Memory B cell (primary cell): ENCODE measurements at regions not wholly inside any gene's neighbourhood (a gene's known extent, or its start where the extent isn't known, plus 50 kb on each side); places are given as distances from the start of the nearest gene placed in this dataset.
"Not testable (repeated sequence)": the region's sequence is repeated elsewhere in the genome, so short reads cannot be mapped to it uniquely, and the experiment has no call there.

Experiments used
- ATAC-seq: fragments of 150-1000 bp; cut with Tn5 transposase; 2 replicates; pipeline ENCODE4 v1.10.0; 2021; ENCODE audit warnings: low read depth, mild to moderate bottlenecking, moderate library complexity
- DNase-seq, 2 donors: peaks; one replicate each; pipeline ENCODE4 v3.0.0; 2022; ENCODE audit warnings: low spot score in 2 of 2
- H3K27ac Mint-ChIP-seq: one replicate; pipeline ENCODE4 v1.8.0; 2022; ENCODE audit warnings: mild to moderate bottlenecking, moderate library complexity, mixed read lengths
- H3K27me3 Mint-ChIP-seq: one replicate; pipeline ENCODE4 v1.8.0; 2022; ENCODE audit warnings: mixed read lengths
- H3K36me3 Mint-ChIP-seq: one replicate; pipeline ENCODE4 v1.8.0; 2022; ENCODE audit warnings: mild to moderate bottlenecking, mixed read lengths
- H3K4me1 Mint-ChIP-seq: one replicate; pipeline ENCODE4 v1.8.0; 2022; ENCODE audit warnings: mixed read lengths
- H3K4me3 Mint-ChIP-seq: one replicate; pipeline ENCODE4 v1.8.0; 2022; ENCODE audit warnings: mild to moderate bottlenecking, moderate library complexity, mixed read lengths
- H3K9me3 Mint-ChIP-seq: one replicate; pipeline ENCODE4 v1.8.0; 2022; ENCODE audit warnings: mixed read lengths

- Mint-ChIP-seq H3K27ac (no peak overlapping the region), H3K36me3 (peaks cover 4% of the 10 kb centered on the region), H3K4me1 (peaks cover 4% of the 10 kb centered on the region), H3K27me3 (peaks cover 3% of the 10 kb centered on the region), H3K9me3 (peaks cover 6% of the 10 kb centered on the region), H3K4me3 (no peak overlapping the region)
- DNase-seq = no peak
- ATAC-seq = no peak
Observed at GRCh38 chr11:69205743-69206612, 50.2 kb downstream of the SMIM38 start.

- ATAC-seq, H3K4me3 Mint-ChIP-seq, DNase-seq, H3K27ac Mint-ChIP-seq, H3K27me3 Mint-ChIP-seq, H3K9me3 Mint-ChIP-seq, H3K36me3 Mint-ChIP-seq, H3K4me1 Mint-ChIP-seq: not testable (repeated sequence)
Observed at GRCh38 chr11:69206613-69206965, 50.9 kb downstream of the SMIM38 start.

DNA sequence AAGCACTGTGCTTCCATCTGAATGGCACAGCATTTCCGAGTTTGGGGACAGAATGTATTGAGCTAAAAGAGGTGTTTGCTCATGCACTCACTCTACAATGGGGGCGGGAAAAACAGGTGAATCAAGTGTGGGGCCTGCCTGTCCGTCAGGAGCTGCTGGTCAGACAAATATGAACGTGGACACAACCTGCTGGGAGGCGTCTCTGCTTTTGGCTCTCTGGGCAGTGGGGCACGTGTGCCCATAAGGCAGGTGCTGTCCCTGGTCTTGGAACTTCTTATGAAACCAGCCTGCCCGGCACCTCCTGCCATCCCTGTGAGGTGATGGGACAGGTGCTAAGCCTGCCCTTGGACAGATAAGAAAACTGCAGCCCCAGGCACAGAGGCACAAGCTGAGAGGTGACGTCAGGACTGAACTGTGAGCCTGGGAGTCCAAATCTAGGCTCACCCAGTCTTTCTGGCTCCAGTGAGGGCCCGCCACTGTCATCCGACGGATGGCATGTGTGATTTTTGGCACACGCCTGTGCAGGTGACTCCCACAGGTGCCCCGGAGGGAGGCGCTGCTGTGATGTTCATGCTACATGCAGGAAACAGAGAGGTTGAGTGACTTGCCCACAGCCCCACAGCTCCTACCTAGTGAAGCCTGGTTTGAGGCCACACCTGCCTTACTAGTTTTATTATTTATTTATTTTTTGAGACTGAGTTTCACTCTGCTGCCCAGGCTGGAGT lies 51.6 kb downstream of the SMIM38 start:
- no peak overlapping the region for H3K4me3 Mint-ChIP-seq
- DNase-seq (no peak), ATAC-seq (no peak)
- no peak overlapping the region for H3K27ac Mint-ChIP-seq
- peaks cover 6% of the 10 kb centered on the region for H3K9me3 Mint-ChIP-seq
- peaks cover 3% of the 10 kb centered on the region for H3K27me3 Mint-ChIP-seq
- peaks cover 4% of the 10 kb centered on the region for H3K36me3 Mint-ChIP-seq
- peaks cover 4% of the 10 kb centered on the region for H3K4me1 Mint-ChIP-seq

DNA sequence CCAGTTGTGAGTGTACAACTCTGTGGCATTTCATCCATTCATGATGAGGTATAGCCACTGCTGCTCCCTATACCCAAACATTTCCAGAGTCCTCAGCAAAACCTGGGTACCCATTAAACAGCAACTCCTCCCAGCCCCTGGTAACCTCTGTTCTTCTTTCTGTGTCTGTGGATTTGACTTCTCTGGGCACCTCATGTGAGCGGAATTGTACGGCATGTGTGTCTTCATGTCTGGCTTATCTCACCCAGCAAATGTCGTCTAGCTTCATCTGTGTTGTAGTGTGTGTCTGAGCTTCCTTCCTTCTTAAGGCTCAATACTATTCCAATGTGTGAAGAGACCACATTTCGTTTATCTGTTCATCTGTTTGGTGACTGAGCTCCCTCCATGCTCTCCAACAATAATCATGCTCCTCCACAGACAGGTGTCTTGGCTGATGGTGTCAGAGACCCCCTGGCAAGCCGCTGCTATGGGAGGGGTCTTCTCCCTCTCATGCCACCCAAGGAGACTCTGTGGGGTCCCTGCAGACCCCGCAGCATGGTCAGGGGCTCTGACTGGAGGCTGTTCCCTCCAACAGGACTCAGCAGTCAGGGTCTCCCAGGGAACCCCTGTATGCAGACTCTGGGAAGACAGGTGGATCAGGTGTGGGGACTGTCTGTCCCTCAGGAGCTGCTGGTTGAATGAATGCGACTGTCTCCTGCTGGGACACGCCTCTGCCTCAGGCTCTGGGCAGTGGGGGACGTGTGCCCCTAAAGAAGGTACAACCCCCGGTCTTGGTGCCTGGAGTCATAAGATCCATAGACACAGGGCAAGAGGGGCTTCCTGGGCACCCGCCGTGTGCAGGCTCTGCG lies 52.7 kb downstream of the SMIM38 start:
- no peak for ATAC-seq
- peaks cover 7% of the 10 kb centered on the region for H3K4me1 Mint-ChIP-seq
- H3K36me3 Mint-ChIP-seq = peaks cover 4% of the 10 kb centered on the region
- H3K27ac Mint-ChIP-seq = no peak overlapping the region
- peaks cover 8% of the 10 kb centered on the region for H3K27me3 Mint-ChIP-seq
- no peak overlapping the region for H3K4me3 Mint-ChIP-seq
- no peak for DNase-seq
- H3K9me3 Mint-ChIP-seq = peaks cover 6% of the 10 kb centered on the region

- peaks cover 9% of the 10 kb centered on the region for H3K4me1 Mint-ChIP-seq
- no peak overlapping the region for H3K4me3 Mint-ChIP-seq
- H3K36me3 Mint-ChIP-seq = peaks cover 4% of the 10 kb centered on the region
- DNase-seq = no peak
- H3K27me3 Mint-ChIP-seq = peaks cover 9% of the 10 kb centered on the region
- H3K9me3 Mint-ChIP-seq = peaks cover 6% of the 10 kb centered on the region
- no peak overlapping the region for H3K27ac Mint-ChIP-seq
- ATAC-seq = no peak
Observed at GRCh38 chr11:69209038-69209350, 53.3 kb downstream of the SMIM38 start.

DNA sequence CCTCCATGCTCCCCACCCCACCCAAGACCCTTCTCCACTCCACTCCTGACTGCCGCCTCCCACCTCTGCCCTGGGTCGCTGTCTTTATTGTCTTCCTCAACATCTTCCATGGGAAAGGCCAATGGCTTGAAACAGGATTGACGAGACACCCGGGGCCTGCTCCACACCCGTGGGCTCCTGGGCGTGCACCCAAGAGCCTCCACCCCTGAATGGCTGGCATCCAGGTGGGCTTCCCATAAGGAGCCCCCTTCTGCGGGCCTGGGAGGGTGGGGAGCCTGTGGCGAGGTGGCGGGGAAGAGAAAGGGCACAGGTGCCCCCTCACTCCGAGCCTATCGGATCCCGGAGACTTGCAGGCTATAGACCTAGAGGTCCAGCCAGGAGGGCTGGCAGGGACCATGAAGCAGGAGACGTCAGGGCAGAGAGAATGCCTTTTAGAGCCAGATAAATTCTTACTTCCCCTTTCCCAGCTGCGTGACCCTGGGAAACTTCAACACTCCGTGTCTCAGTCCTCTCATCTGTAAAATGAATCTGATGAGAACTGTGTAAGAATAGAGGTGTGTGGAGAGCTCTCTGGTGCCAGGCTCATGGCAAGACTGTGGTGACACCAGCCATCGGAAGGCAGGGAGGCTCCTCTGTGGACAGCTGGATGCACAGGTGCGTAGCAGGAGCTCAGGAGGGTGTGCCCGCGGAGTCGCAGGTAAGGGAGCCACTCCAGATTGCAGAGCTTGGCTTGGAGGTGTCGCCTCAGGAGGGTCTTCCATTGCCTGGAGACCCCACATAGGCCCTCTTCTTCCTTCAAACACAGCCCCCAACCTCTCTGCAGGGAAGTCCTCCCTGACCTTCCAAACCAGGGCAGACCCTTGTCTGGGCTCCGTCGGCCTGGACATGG lies 53.9 kb downstream of the SMIM38 start:
- peaks cover 9% of the 10 kb centered on the region for H3K4me1 Mint-ChIP-seq
- H3K9me3 Mint-ChIP-seq = peaks cover 6% of the 10 kb centered on the region
- DNase-seq (no peak), ATAC-seq (no peak)
- H3K27me3 Mint-ChIP-seq = peaks cover 9% of the 10 kb centered on the region
- H3K4me3 Mint-ChIP-seq = no peak overlapping the region
- peaks cover 4% of the 10 kb centered on the region for H3K36me3 Mint-ChIP-seq
- H3K27ac Mint-ChIP-seq = no peak overlapping the region

DNA sequence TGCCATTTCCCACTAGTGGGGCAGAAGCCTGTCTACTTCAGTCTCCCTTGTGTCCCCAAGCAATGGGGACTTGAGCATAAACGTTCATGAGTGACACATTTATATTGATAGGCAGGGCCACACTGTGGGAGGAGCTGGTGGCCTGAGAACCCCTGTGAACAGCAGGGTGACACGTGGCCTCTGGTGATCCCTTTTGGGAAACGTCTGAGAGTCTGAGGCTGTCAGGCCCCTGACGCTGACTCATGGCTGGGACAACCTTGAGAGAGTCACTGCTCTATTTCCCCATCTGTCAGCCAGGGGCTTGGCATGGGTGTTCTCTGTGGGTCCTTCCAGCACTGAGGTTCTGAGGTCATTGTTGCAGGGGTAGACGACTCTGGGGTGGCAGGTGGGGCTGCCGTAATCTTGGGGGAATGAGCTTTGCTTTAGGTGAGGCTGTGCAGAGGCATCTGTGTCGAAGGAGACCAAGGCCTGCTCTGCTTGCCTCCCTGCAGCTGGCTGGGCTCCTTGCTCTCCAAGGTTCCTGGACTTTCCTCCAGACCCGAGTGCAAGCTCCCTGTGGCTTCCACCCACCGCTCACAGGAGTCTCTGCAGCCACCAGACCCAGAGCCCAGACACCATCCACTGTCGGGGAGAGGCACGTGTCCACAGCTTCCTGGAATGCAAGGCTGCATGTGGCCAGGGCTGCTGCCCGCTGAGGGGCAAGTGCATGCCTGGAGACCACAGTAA lies 54.7 kb downstream of the SMIM38 start:
- Mint-ChIP-seq H3K4me3 (no peak overlapping the region), H3K9me3 (peaks cover 7% of the 10 kb centered on the region), H3K27ac (no peak overlapping the region), H3K36me3 (peaks cover 4% of the 10 kb centered on the region), H3K27me3 (peaks cover 10% of the 10 kb centered on the region), H3K4me1 (peaks cover 9% of the 10 kb centered on the region)
- DNase-seq (no peak), ATAC-seq (no peak)

- peaks cover 4% of the 10 kb centered on the region for H3K36me3 Mint-ChIP-seq
- DNase-seq (no peak), ATAC-seq (no peak)
- peaks cover 12% of the 10 kb centered on the region for H3K27me3 Mint-ChIP-seq
- no peak overlapping the region for H3K4me3 Mint-ChIP-seq
- peaks cover 9% of the 10 kb centered on the region for H3K4me1 Mint-ChIP-seq
- peaks cover 8% of the 10 kb centered on the region for H3K9me3 Mint-ChIP-seq
- H3K27ac Mint-ChIP-seq = no peak overlapping the region
Observed at GRCh38 chr11:69211540-69211919, 55.8 kb downstream of the SMIM38 start.

- H3K27ac Mint-ChIP-seq = no peak overlapping the region
- DNase-seq (no peak), ATAC-seq (no peak)
- no peak overlapping the region for H3K4me3 Mint-ChIP-seq
- peaks cover 12% of the 10 kb centered on the region for H3K27me3 Mint-ChIP-seq
- H3K9me3 Mint-ChIP-seq = peaks cover 5% of the 10 kb centered on the region
- peaks cover 4% of the 10 kb centered on the region for H3K36me3 Mint-ChIP-seq
- H3K4me1 Mint-ChIP-seq = peaks cover 9% of the 10 kb centered on the region
Observed at GRCh38 chr11:69211920-69212797, 56.4 kb downstream of the SMIM38 start.

- Mint-ChIP-seq H3K36me3 (peaks cover 4% of the 10 kb centered on the region), H3K9me3 (peaks cover 5% of the 10 kb centered on the region), H3K27me3 (peaks cover 12% of the 10 kb centered on the region), H3K4me3 (no peak overlapping the region), H3K4me1 (peaks cover 9% of the 10 kb centered on the region), H3K27ac (no peak overlapping the region)
- DNase-seq (no peak), ATAC-seq (no peak)
Observed at GRCh38 chr11:69212798-69213110, 57.0 kb downstream of the SMIM38 start.

GRCh38 chr11:69213316-69213715 lies 57.6 kb downstream of the SMIM38 start:
- peaks cover 12% of the 10 kb centered on the region for H3K27me3 Mint-ChIP-seq
- peaks cover 2% of the 10 kb centered on the region for H3K9me3 Mint-ChIP-seq
- H3K36me3 Mint-ChIP-seq = peaks cover 2% of the 10 kb centered on the region
- ATAC-seq (peak; percentile 82), DNase-seq (no peak)
- peaks cover 9% of the 10 kb centered on the region for H3K4me1 Mint-ChIP-seq
- H3K27ac Mint-ChIP-seq = peak overlapping the region; percentile 45
- H3K4me3 Mint-ChIP-seq = no peak overlapping the region

GRCh38 chr11:69213964-69214363 lies 58.2 kb downstream of the SMIM38 start:
- DNase-seq (no peak), ATAC-seq (no peak)
- H3K27me3 Mint-ChIP-seq = peaks cover 12% of the 10 kb centered on the region
- H3K9me3 Mint-ChIP-seq = peaks cover 2% of the 10 kb centered on the region
- H3K36me3 Mint-ChIP-seq = peaks cover 1% of the 10 kb centered on the region
- H3K4me1 Mint-ChIP-seq = peaks cover 9% of the 10 kb centered on the region
- no peak overlapping the region for H3K4me3 Mint-ChIP-seq
- peak overlapping the region; percentile 45 for H3K27ac Mint-ChIP-seq
